Small intestine (tissue), 7 donors: ENCODE measurements at regions not wholly inside any gene's neighbourhood (a gene's known extent, or its start where the extent isn't known, plus 50 kb on each side); places are given as distances from the start of the nearest gene placed in this dataset.

Experiments used
- DNase-seq, 2 donors: peaks; one replicate each; pipeline versions ENCODE4 v3.0.0 to v3.0.0-alpha.2; 2013
- FAIRE-seq: peaks from 2 replicates; lab custom pipeline; 2012; peaks lifted over from hg19 to GRCh38; lab: Jason Lieb, UNC
- H3K27ac ChIP-seq, 3 donors: one replicate each; pipeline ENCODE4 v1.5.1; 2013; ENCODE audit warnings: low read length in 2 of 3, mild to moderate bottlenecking in 2 of 3, control low read depth in 1 of 3, inconsistent platforms in 1 of 3, low read depth in 1 of 3, moderate library complexity in 1 of 3
- H3K27me3 ChIP-seq, 3 donors: one replicate each; pipeline ENCODE4 v1.6.1; 2013; ENCODE audit warnings: low read length in 3 of 3, inconsistent platforms in 1 of 3; ENCODE audit not compliant: control insufficient read depth in 3 of 3, insufficient read depth in 3 of 3
- H3K36me3 ChIP-seq, 3 donors: one replicate each; pipeline ENCODE4 v1.6.1; 2013; ENCODE audit warnings: low read length in 3 of 3, inconsistent platforms in 1 of 3, low read depth in 1 of 3, mild to moderate bottlenecking in 1 of 3, moderate library complexity in 1 of 3; ENCODE audit not compliant: control insufficient read depth in 3 of 3, insufficient read depth in 2 of 3
- H3K4me1 ChIP-seq, 3 donors: one replicate each; pipeline ENCODE4 v1.6.1; 2013; ENCODE audit warnings: low read length in 2 of 3, inconsistent platforms in 1 of 3, low read depth in 1 of 3, mild to moderate bottlenecking in 1 of 3, moderate library complexity in 1 of 3; ENCODE audit not compliant: control insufficient read depth in 3 of 3, insufficient read depth in 2 of 3
- H3K4me3 ChIP-seq, 3 donors: one replicate each; pipeline ENCODE4 v1.5.1; 2013; ENCODE audit warnings: low read length in 3 of 3, control low read depth in 1 of 3, inconsistent platforms in 1 of 3, low read depth in 1 of 3, mild to moderate bottlenecking in 1 of 3, moderate library complexity in 1 of 3
- H3K9me3 ChIP-seq, 2 donors: one replicate each; pipeline ENCODE4 v1.6.1; 2013; ENCODE audit warnings: low read depth in 1 of 2, low read length in 1 of 2; ENCODE audit not compliant: control insufficient read depth in 2 of 2, insufficient read depth in 1 of 2
- WGBS, 3 donors: extraction: QIAGEN DNeasy Blood & Tissue Kit; methylation state at CpG; one replicate each; pipeline ENCODE4 v1.1.7; 2013; 5-methylcytosine and 5-hydroxymethylcytosine counted together
- donor health status: healthy with polysubstance abuse.
- donor health status: control.
- donor health status: control.
- donor health status: Bipolar disorder and iron deficiency.
- donor health status: healthy.

DNA sequence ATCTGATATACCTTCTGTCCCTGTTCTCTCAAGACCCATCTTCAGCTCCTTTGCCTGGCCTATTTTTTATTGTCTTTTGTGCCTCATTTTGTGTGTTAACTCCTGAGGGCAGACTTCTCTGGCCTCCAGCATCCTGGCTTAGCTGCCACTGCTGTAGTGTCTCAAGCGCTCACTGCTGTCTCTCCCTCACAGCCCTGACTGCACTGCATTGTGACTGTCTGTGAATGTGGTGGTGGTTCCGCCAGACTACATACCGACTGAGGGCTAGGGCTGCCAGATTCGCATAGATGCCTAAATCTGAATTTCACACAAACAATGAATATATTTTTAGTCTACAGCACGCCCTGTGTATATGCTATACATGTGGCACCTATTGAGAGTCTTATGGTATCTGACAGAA lies 1088.9 kb upstream of the TMEM132C start:
- H3K27me3 ChIP-seq, result no peaks in the 10 kb centered on the region
- no peak for DNase-seq
- no peaks in the 10 kb centered on the region for H3K4me1 ChIP-seq
- no peak overlapping the region for H3K27ac ChIP-seq
- no peaks in the 10 kb centered on the region for H3K36me3 ChIP-seq
- FAIRE-seq, result no peak
- H3K9me3 ChIP-seq, result peaks cover 0 to 21% of the 10 kb centered on the region in 2 donors
- no peak overlapping the region for H3K4me3 ChIP-seq
- 87 to 94% (median 89%) methylated on average over 5 of the region's 5 CpGs for WGBS, 3 donors

DNA sequence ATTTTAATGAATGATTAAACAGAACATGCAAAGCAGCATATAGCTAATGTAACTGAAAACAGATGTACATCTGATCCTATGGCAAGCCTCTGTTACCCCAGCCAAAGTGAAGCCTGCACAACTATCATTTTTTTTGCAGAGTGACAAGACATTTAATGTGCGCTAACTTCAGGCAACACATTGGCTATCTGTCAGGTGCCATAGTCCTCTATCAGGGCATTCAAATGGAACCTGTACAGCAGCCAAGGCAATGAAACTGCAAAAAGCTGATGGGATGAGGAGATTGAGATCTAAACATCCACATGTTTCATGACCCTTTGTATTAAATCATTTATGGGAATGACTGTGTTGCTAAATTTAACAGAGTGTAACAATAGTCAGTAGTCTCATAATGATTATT lies 1088.5 kb upstream of the TMEM132C start:
- no peak overlapping the region for H3K27ac ChIP-seq
- H3K36me3 ChIP-seq, result no peaks in the 10 kb centered on the region
- 94 to 96% (median 96%) methylated on average over 1 of the region's 1 CpG for WGBS, 3 donors
- FAIRE-seq (no peak), DNase-seq (no peak)
- H3K27me3 ChIP-seq, result no peaks in the 10 kb centered on the region
- peaks cover 0 to 21% of the 10 kb centered on the region in 2 donors for H3K9me3 ChIP-seq
- no peak overlapping the region for H3K4me3 ChIP-seq
- H3K4me1 ChIP-seq, result no peaks in the 10 kb centered on the region

DNA sequence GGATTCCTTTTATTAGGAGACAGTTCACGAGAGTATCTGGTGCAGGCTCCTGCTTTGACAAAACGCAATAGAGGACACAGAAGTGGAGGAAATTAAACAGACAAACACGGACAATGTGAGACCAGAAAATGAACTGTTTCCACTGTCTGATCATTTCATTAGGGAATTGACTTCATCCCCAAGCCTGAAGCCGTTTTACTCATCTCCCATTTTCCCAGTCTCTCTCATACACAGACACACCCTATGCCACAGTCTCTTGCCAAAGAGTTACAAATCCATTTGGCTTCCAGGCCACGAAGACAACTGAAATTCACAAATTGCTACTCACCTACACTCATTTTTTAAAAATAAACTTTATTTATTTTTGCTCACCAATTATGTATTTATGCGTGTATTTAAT lies 1087.8 kb upstream of the TMEM132C start:
- no peaks in the 10 kb centered on the region for H3K4me1 ChIP-seq
- no peaks in the 10 kb centered on the region for H3K27me3 ChIP-seq
- FAIRE-seq, result no peak
- H3K4me3 ChIP-seq, result no peak overlapping the region
- 75 to 82% (median 77%) methylated on average over 6 of the region's 6 CpGs for WGBS, 3 donors
- no peak overlapping the region for H3K27ac ChIP-seq
- H3K36me3 ChIP-seq, result no peaks in the 10 kb centered on the region
- H3K9me3 ChIP-seq, result peaks cover 0 to 21% of the 10 kb centered on the region in 2 donors
- no peak for DNase-seq

DNA sequence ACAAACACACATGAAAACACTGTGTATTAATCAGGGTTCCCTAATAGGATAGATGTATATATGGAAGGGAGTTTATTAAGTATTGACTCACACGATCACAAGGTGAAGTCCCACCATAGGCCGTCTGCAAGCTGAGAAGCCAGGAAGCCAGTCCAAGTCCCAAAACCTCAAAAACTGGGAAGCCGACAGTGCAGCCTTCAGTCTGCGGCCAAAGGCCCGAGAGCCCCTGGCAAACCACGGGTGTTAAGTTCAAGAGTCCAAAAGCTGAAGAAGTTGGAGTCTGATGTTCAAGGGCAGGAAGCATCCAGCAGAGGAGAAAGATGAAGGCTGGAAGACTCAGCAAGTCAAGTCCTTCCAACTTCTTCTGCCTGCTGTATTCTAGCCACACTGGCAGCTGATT lies 1085.0 kb upstream of the TMEM132C start:
- Histone ChIP-seq H3K27ac (no peak overlapping the region), H3K4me1 (no peaks in the 10 kb centered on the region), H3K4me3 (no peak overlapping the region), H3K27me3 (no peaks in the 10 kb centered on the region), H3K36me3 (no peaks in the 10 kb centered on the region), H3K9me3 (peaks cover 0 to 11% of the 10 kb centered on the region in 2 donors)
- WGBS, 3 donors, result 84 to 92% (median 86%) methylated on average over 6 of the region's 6 CpGs
- DNase-seq (no peak), FAIRE-seq (no peak)

DNA sequence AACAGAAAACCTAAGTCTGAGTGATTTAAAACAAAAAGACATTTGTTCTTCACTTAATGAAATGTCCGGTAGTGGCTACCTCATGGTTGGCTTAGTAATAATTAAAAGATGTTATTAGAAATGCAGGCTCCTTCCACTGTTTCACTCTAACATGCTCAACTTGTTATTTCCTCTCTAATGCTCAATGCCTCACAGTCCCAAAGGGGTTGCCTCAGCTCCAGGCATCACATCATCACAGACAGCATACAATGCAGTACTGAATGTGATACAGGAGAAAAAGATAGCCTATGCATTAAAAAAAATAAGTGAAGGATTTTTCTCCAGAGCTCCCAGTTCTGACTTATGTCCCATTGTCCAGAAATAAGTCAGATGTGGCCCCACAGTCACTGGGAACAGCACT lies 1077.0 kb upstream of the TMEM132C start:
- no peaks in the 10 kb centered on the region for H3K36me3 ChIP-seq
- no peak for FAIRE-seq
- no peak for DNase-seq
- WGBS, 3 donors, result 90 to 95% (median 92%) methylated on average over 1 of the region's 1 CpG
- H3K27ac ChIP-seq, result no peak overlapping the region
- no peaks in the 10 kb centered on the region for H3K9me3 ChIP-seq
- H3K4me3 ChIP-seq, result no peak overlapping the region
- H3K27me3 ChIP-seq, result no peaks in the 10 kb centered on the region
- H3K4me1 ChIP-seq, result no peaks in the 10 kb centered on the region

DNA sequence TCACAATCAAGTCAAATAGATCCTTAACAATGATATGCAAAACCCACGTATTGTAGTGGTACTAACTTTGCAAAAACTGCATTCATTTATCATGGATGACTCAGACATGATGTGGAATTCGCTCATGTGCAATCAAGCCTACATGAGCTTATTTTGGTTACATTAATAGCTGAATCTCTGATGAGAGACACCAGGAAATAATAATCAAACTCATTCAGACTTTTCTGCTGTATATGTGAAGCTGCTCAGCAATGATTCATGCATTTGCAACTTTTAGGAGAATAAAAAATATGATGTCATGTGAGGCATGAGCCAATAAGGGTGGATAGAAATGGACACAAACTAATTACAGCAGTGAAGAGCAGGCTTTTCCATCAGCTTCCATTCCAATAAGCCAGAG lies 1075.8 kb upstream of the TMEM132C start:
- H3K27ac ChIP-seq, result no peak overlapping the region
- H3K9me3 ChIP-seq, result no peaks in the 10 kb centered on the region
- FAIRE-seq, result no peak
- no peaks in the 10 kb centered on the region for H3K36me3 ChIP-seq
- no peaks in the 10 kb centered on the region for H3K4me1 ChIP-seq
- no peak overlapping the region for H3K4me3 ChIP-seq
- DNase-seq, result no peak
- 38 to 45% (median 40%) methylated on average over 2 of the region's 2 CpGs for WGBS, 3 donors
- no peaks in the 10 kb centered on the region for H3K27me3 ChIP-seq

DNA sequence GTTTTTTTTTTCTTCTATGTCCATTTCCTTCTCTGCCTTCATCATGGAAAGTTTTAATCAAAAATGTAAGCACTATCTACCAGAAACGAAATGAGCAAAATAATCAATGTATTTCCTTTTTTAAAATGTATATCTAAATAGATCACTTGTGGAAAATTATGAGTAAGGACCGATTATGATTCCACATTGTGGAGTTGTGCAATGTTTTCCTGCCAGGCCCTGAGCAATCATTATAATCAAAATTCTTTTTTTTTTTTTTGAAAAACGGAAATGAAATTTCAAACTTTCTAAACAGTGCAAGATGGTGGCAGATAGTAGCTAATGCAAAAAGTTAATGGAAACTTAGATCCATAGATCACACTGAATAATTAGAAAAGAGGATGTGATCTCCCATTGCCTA lies 1074.6 kb upstream of the TMEM132C start:
- Histone ChIP-seq H3K4me1 (no peaks in the 10 kb centered on the region), H3K27me3 (no peaks in the 10 kb centered on the region), H3K9me3 (no peaks in the 10 kb centered on the region), H3K36me3 (no peaks in the 10 kb centered on the region), H3K27ac (no peak overlapping the region), H3K4me3 (no peak overlapping the region)
- FAIRE-seq (no peak), DNase-seq (no peak)
- WGBS, 3 donors, result 47 to 56% (median 47%) methylated on average over 3 of the region's 3 CpGs

DNA sequence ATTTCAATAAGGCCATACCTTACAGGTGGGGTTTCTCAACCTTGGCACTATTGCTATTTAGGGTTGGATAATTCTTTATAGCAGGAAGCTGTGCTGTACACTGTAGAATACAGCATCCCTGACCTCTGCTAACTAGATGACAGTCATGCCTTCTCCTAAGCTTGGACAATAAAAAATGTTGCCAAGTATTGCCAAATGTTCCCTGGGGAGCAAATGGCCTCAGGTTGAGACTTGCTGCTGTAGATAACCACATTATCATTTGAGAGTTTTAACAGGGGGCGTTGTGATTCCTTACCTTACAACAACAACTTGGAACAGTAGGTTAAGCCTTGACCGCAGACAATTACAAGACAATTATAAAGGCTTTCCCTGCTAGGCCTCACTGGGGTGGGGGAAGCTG lies 1073.6 kb upstream of the TMEM132C start:
- Histone ChIP-seq H3K4me1 (no peaks in the 10 kb centered on the region), H3K36me3 (no peaks in the 10 kb centered on the region), H3K9me3 (no peaks in the 10 kb centered on the region), H3K4me3 (no peak overlapping the region), H3K27me3 (no peaks in the 10 kb centered on the region), H3K27ac (no peak overlapping the region)
- DNase-seq (no peak), FAIRE-seq (no peak)
- 79 to 92% (median 85%) methylated on average over 2 of the region's 2 CpGs for WGBS, 3 donors

DNA sequence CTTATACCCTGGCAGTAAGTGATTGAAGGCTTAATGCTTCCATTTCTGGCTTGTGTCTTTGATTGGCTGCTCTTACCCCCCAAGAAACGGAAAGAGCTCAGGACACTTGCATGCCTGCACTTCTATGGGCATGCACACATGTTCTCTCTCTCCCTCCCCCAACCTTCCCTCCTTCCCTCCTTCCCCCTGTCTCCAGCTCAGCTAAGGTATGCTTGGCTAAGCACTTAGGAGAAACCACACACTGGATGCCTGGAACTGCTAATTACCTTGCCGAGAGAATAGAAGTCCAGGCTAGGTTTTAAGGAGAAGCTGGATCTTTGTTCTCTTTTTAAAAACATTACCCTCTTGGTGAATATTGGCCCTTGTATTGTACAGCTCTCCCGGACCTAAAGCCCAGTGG lies 1072.8 kb upstream of the TMEM132C start:
- no peak for FAIRE-seq
- H3K27ac ChIP-seq, result no peak overlapping the region
- H3K36me3 ChIP-seq, result no peaks in the 10 kb centered on the region
- DNase-seq, result no peak
- no peaks in the 10 kb centered on the region for H3K9me3 ChIP-seq
- no peak overlapping the region for H3K4me3 ChIP-seq
- WGBS, 3 donors, result 73 to 80% (median 80%) methylated on average over 3 of the region's 3 CpGs
- H3K27me3 ChIP-seq, result no peaks in the 10 kb centered on the region
- no peaks in the 10 kb centered on the region for H3K4me1 ChIP-seq
